SK-N-SH treated with all-trans-retinoic acid at 6 μM for 48 hours (cell line): ENCODE measurements at regions not wholly inside any gene's neighbourhood (a gene's known extent, or its start where the extent isn't known, plus 50 kb on each side); places are given as distances from the start of the nearest gene placed in this dataset.

ENCODE experiments used
- ATAC-seq: fragments of 200-7000 bp; cut with Tn5 transposase; 3 replicates; pipeline ENCODE4 v1.9.1; 2020; ENCODE audit warnings: mild to moderate bottlenecking, moderate library complexity
- ARNTL ChIP-seq: fragments of 450-650 bp; formaldehyde crosslinking; IDR thresholded peaks from 2 replicates; pipeline ENCODE4 v1.5.0; 2020; ENCODE audit warnings: low read depth, mild to moderate bottlenecking, moderate library complexity, borderline replicate concordance
- BACH2 ChIP-seq: fragments of 250-450 bp; sonication (Bioruptor Pico); IDR thresholded peaks from 2 replicates; pipeline ENCODE4 v1.9.0; 2021; ENCODE audit warnings: mild to moderate bottlenecking, borderline replicate concordance
- CSDC2 ChIP-seq: fragments of 250-450 bp; sonication (Bioruptor Pico); IDR thresholded peaks from 2 replicates; pipeline ENCODE4 v1.5.0; 2020; ENCODE audit warnings: mild to moderate bottlenecking, moderate library complexity
- ESRRG ChIP-seq: fragments of 250-450 bp; sonication (Bioruptor Pico); IDR thresholded peaks from 2 replicates; pipeline ENCODE4 v1.6.1; 2021; ENCODE audit warnings: mild to moderate bottlenecking
- GLIS3 ChIP-seq: fragments of 250-450 bp; sonication (Bioruptor Pico); IDR thresholded peaks from 2 replicates; pipeline ENCODE4 v1.5.0; 2020; ENCODE audit warnings: mild to moderate bottlenecking, moderate library complexity
- ISL1 ChIP-seq: fragments of 250-450 bp; sonication (Bioruptor Pico); IDR thresholded peaks from 2 replicates; pipeline ENCODE4 v2.1.2; 2022; ENCODE audit warnings: mild to moderate bottlenecking, moderate library complexity
- OSR1 ChIP-seq: fragments of 250-450 bp; sonication (Bioruptor Pico); IDR thresholded peaks from 2 replicates; pipeline ENCODE4 v1.8.0; 2022; ENCODE audit warnings: moderate library complexity, mild to moderate bottlenecking, inconsistent platforms
- PATZ1 ChIP-seq: fragments of 250-450 bp; sonication (Bioruptor Pico); IDR thresholded peaks from 2 replicates; pipeline ENCODE4 v1.8.0; 2020; ENCODE audit warnings: mild to moderate bottlenecking, moderate library complexity, borderline replicate concordance
- PPARA ChIP-seq: fragments of 250-450 bp; sonication (Bioruptor Pico); IDR thresholded peaks from 2 replicates; pipeline ENCODE4 v1.5.0; 2020; ENCODE audit warnings: mild to moderate bottlenecking, borderline replicate concordance
- RARB ChIP-seq: fragments of 250-450 bp; sonication (Bioruptor Pico); IDR thresholded peaks from 2 replicates; pipeline ENCODE4 v1.8.0; 2021; ENCODE audit warnings: mild to moderate bottlenecking, moderate library complexity
- SNAI2 ChIP-seq: fragments of 250-450 bp; sonication (Bioruptor Pico); IDR thresholded peaks from 2 replicates; pipeline ENCODE4 v1.5.0; 2020; ENCODE audit warnings: mild to moderate bottlenecking, moderate library complexity
- TCF4 ChIP-seq: fragments of 250-450 bp; sonication (Bioruptor Pico); IDR thresholded peaks from 2 replicates; pipeline ENCODE4 v1.8.0; 2021; ENCODE audit warnings: mild to moderate bottlenecking, moderate library complexity, borderline replicate concordance
- TOX ChIP-seq: fragments of 250-450 bp; sonication (Bioruptor Pico); IDR thresholded peaks from 2 replicates; pipeline ENCODE4 v1.8.0; 2021; ENCODE audit warnings: mild to moderate bottlenecking, moderate library complexity, borderline replicate concordance
- ZC3H10 ChIP-seq: fragments of 250-450 bp; sonication (Bioruptor Pico); IDR thresholded peaks from 2 replicates; pipeline ENCODE4 v1.5.1; 2021; ENCODE audit warnings: mild to moderate bottlenecking, moderate library complexity
- ZFP3 ChIP-seq: fragments of 250-450 bp; sonication (Bioruptor Pico); IDR thresholded peaks from 2 replicates; pipeline ENCODE4 v1.5.0; 2020; ENCODE audit warnings: mild to moderate bottlenecking, moderate library complexity
- ZFP30 ChIP-seq: fragments of 450-650 bp; formaldehyde crosslinking; IDR thresholded peaks from 2 replicates; pipeline ENCODE4 v1.5.0; 2022; ENCODE audit warnings: mild to moderate bottlenecking, moderate library complexity
- ZNF565 ChIP-seq: fragments of 450-650 bp; formaldehyde crosslinking; conservative IDR thresholded peaks from 2 replicates; pipeline ENCODE4 v1.5.0; 2020; ENCODE audit warnings: low read depth, mild to moderate bottlenecking, moderate library complexity
- ZNF70 ChIP-seq: fragments of 450-650 bp; formaldehyde crosslinking; IDR thresholded peaks from 2 replicates; pipeline ENCODE4 v1.5.0; 2020; ENCODE audit warnings: mild to moderate bottlenecking, moderate library complexity
- ZNF8 ChIP-seq: fragments of 450-650 bp; formaldehyde crosslinking; IDR thresholded peaks from 2 replicates; pipeline ENCODE4 v1.5.0; 2020; ENCODE audit warnings: mild to moderate bottlenecking, moderate library complexity
- TF ChIP-seq, protein P1 (sequence below): fragments of 250-450 bp; sonication (Bioruptor Pico); IDR thresholded peaks from 2 replicates; pipeline ENCODE4 v1.8.0; 2021; ENCODE audit warnings: low read depth, mild to moderate bottlenecking, moderate library complexity, borderline replicate concordance
- TF ChIP-seq, protein P2 (sequence below): fragments of 250-450 bp; sonication (Bioruptor Pico); IDR thresholded peaks from 2 replicates; pipeline ENCODE4 v1.5.1; 2021; ENCODE audit warnings: mild to moderate bottlenecking, moderate library complexity
- TF ChIP-seq, protein P3 (sequence below): fragments of 250-450 bp; sonication (Bioruptor Pico); IDR thresholded peaks from 2 replicates; pipeline ENCODE4 v1.5.1; 2020; ENCODE audit warnings: low read depth, mild to moderate bottlenecking, moderate library complexity
- TF ChIP-seq, protein P4 (sequence below): fragments of 250-450 bp; sonication (Bioruptor Pico); IDR thresholded peaks from 2 replicates; pipeline ENCODE4 v1.5.0; 2020; ENCODE audit warnings: mild to moderate bottlenecking, moderate library complexity

DNA sequence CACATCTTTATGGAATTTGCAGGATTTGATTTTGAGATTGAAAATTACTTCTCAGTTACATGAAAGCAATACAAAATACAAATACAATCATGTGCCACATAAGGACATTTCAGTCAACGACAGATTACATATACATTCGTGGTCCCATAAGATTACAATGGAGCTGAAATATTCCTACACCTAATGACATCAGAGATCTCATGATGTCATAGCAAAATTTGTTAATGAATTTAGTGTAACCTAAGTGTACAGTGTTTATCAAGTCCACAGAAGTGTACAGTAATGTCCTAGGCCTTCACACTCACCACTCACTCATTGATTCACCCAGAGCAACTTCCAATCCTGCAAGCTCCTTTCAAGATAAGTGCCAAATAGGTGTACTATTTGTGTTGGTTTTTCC, 126.5 kb downstream of the GPAM start:
- no peak for ATAC-seq
- TF ChIP-seq PPARA (CRISPR knock-in tag) (no peak), GLIS3 (CRISPR knock-in tag) (no peak)

DNA sequence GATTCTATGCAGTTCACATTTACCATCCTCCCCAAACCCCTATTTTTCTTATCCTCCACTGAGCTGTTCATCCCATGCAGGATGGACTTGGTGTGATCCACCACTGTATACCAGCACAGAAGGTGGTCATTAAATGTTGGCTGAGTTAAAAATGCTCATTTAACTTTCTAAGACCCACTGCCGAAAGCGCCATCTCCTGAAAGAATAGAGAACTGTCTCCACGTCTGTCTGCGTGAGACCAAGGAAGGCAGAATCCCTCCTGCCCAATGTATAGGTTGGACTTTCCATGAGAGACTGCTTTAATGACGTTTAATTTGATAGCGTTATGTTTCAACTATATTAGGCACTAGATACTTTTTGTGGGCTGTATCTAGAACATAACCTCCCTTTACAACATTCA, 124.3 kb downstream of the GPAM start:
- TF ChIP-seq, protein P1, sequence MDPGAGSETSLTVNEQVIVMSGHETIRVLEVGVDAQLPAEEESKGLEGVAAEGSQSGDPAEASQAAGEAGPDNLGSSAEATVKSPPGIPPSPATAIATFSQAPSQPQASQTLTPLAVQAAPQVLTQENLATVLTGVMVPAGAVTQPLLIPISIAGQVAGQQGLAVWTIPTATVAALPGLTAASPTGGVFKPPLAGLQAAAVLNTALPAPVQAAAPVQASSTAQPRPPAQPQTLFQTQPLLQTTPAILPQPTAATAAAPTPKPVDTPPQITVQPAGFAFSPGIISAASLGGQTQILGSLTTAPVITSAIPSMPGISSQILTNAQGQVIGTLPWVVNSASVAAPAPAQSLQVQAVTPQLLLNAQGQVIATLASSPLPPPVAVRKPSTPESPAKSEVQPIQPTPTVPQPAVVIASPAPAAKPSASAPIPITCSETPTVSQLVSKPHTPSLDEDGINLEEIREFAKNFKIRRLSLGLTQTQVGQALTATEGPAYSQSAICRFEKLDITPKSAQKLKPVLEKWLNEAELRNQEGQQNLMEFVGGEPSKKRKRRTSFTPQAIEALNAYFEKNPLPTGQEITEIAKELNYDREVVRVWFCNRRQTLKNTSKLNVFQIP = no peak
- TF ChIP-seq TCF4 (no peak), PATZ1 (CRISPR knock-in tag) (no peak), BACH2 (CRISPR knock-in tag) (no peak), SNAI2 (CRISPR knock-in tag) (no peak), GLIS3 (CRISPR knock-in tag) (no peak), OSR1 (no peak), ISL1 (no peak), ZNF565 (no peak), ZNF70 (no peak), ESRRG (CRISPR knock-in tag) (no peak), ZFP3 (no peak), ZC3H10 (CRISPR knock-in tag) (no peak)
- TF ChIP-seq, protein P2, sequence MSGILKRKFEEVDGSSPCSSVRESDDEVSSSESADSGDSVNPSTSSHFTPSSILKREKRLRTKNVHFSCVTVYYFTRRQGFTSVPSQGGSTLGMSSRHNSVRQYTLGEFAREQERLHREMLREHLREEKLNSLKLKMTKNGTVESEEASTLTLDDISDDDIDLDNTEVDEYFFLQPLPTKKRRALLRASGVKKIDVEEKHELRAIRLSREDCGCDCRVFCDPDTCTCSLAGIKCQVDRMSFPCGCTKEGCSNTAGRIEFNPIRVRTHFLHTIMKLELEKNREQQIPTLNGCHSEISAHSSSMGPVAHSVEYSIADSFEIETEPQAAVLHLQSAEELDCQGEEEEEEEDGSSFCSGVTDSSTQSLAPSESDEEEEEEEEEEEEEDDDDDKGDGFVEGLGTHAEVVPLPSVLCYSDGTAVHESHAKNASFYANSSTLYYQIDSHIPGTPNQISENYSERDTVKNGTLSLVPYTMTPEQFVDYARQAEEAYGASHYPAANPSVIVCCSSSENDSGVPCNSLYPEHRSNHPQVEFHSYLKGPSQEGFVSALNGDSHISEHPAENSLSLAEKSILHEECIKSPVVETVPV (CRISPR knock-in tag) = no peak
- TF ChIP-seq, protein P3, sequence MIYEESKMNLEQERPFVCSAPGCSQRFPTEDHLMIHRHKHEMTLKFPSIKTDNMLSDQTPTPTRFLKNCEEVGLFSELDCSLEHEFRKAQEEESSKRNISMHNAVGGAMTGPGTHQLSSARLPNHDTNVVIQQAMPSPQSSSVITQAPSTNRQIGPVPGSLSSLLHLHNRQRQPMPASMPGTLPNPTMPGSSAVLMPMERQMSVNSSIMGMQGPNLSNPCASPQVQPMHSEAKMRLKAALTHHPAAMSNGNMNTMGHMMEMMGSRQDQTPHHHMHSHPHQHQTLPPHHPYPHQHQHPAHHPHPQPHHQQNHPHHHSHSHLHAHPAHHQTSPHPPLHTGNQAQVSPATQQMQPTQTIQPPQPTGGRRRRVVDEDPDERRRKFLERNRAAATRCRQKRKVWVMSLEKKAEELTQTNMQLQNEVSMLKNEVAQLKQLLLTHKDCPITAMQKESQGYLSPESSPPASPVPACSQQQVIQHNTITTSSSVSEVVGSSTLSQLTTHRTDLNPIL (CRISPR knock-in tag) = no peak

DNA sequence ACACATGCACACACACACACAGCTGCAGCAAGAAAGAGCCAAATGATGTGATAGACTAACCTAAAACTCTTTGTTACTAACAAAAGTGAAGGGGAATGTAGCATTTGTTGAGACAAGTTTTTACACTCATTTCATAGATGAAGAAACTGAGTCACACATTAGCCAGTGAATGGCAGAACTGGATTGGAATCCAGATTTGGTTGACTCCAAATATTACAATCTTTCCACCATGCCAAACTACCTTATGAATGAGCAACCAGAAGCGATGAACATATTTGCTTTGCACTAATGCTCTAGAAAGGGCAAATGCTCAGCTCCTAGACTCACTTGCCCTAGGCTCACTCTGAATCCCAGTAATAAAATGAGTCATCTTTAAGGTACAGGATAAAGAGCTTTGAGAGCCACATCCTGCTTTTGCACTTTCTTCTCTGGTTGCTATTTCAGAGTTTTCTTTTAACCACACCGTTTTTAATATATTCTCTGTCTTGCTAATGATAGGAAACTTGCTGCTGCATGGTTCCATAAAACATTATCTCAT, 111.9 kb downstream of the GPAM start:
- TF ChIP-seq TCF4 (no peak), ZFP3 (no peak), ZC3H10 (CRISPR knock-in tag) (no peak), ESRRG (CRISPR knock-in tag) (no peak)
- TF ChIP-seq, protein P3 (CRISPR knock-in tag) = no peak
- TF ChIP-seq, all 23 proteins: peak for 0

More for the DNA sequence above, 124.3 kb downstream of the GPAM start:
- no peak for ATAC-seq

DNA sequence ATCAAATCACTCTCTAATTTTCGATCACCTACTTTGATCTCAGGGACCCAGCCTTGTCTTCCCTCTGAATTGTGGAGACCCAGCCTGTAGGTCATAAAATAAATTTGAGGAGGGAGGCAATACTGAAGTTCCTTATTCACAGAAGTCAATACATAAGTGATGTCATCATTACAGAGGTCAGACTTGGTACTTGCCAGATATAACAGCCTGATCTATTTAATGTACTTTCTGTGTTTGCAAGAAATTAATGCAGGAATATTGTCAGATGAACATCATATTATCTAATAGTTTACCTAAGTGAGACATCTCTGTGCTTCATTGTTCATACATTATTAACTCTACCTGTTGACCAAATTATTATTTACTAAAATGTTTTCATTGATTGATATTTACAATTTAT, 105.6 kb downstream of the GPAM start:
- no peak for ATAC-seq
- TF ChIP-seq BACH2 (CRISPR knock-in tag) (no peak), CSDC2 (CRISPR knock-in tag) (no peak), RARB (CRISPR knock-in tag) (no peak), ZNF70 (no peak), ARNTL (CRISPR knock-in tag) (no peak), GLIS3 (CRISPR knock-in tag) (no peak), OSR1 (no peak), TOX (no peak), ISL1 (no peak), SNAI2 (CRISPR knock-in tag) (no peak), ZC3H10 (CRISPR knock-in tag) (no peak), ZNF8 (CRISPR knock-in tag) (no peak), PPARA (CRISPR knock-in tag) (no peak), ZFP3 (no peak), ZFP30 (CRISPR knock-in tag) (no peak)
- TF ChIP-seq, protein P3 (CRISPR knock-in tag) = no peak
- TF ChIP-seq, protein P2 (CRISPR knock-in tag) = no peak
- TF ChIP-seq, protein P4, sequence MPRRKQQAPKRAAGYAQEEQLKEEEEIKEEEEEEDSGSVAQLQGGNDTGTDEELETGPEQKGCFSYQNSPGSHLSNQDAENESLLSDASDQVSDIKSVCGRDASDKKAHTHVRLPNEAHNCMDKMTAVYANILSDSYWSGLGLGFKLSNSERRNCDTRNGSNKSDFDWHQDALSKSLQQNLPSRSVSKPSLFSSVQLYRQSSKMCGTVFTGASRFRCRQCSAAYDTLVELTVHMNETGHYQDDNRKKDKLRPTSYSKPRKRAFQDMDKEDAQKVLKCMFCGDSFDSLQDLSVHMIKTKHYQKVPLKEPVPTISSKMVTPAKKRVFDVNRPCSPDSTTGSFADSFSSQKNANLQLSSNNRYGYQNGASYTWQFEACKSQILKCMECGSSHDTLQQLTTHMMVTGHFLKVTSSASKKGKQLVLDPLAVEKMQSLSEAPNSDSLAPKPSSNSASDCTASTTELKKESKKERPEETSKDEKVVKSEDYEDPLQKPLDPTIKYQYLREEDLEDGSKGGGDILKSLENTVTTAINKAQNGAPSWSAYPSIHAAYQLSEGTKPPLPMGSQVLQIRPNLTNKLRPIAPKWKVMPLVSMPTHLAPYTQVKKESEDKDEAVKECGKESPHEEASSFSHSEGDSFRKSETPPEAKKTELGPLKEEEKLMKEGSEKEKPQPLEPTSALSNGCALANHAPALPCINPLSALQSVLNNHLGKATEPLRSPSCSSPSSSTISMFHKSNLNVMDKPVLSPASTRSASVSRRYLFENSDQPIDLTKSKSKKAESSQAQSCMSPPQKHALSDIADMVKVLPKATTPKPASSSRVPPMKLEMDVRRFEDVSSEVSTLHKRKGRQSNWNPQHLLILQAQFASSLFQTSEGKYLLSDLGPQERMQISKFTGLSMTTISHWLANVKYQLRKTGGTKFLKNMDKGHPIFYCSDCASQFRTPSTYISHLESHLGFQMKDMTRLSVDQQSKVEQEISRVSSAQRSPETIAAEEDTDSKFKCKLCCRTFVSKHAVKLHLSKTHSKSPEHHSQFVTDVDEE (CRISPR knock-in tag) = no peak

More for the DNA sequence above, 111.9 kb downstream of the GPAM start:
- ATAC-seq = no peak
